Panc1 (cell line): ENCODE measurements at regions not wholly inside any gene's neighbourhood (a gene's known extent, or its start where the extent isn't known, plus 50 kb on each side); places are given as distances from the start of the nearest gene placed in this dataset.

ENCODE experiments used
- CTCF ChIP-seq: fragments of 450-650 bp; IDR thresholded peaks from 2 replicates; pipeline ENCODE4 v1.5.1; 2017; ENCODE audit warnings: mild to moderate bottlenecking
- POLR2AphosphoS5 ChIP-seq: IDR thresholded peaks from 2 replicates; pipeline ENCODE4 v1.6.1; 2012; ENCODE audit warnings: mild to moderate bottlenecking, low read depth, low read length, moderate library complexity
- TCF7L2 ChIP-seq: IDR thresholded peaks from 2 replicates; pipeline ENCODE4 v1.6.1; 2011; ENCODE audit warnings: mild to moderate bottlenecking, low read depth, low read length, inconsistent platforms

- TF ChIP-seq POLR2AphosphoS5 (no peak), CTCF (no peak), TCF7L2 (no peak)
These were observed 92.6 kb downstream of the MYL12B start for GRCh38 chr18:3354506-3354905.
